CD4-positive, CD25-positive, alpha-beta regulatory T cell (primary cell): ENCODE measurements at regions not wholly inside any gene's neighbourhood (a gene's known extent, or its start where the extent isn't known, plus 50 kb on each side); places are given as distances from the start of the nearest gene placed in this dataset.
A peak's percentile ranks its signal among the peaks of the same experiment; 100 is the strongest.

Experiments used
- ATAC-seq, 2 donors: fragments of 150-1000 bp; cut with Tn5 transposase; one replicate each; pipeline ENCODE4 v1.10.0; 2021; ENCODE audit warnings: low read depth in 2 of 2, moderate number of reproducible peaks in 2 of 2, moderate library complexity in 1 of 2
- DNase-seq, 3 donors: peaks; one replicate each; pipeline versions ENCODE4 v3.0.0 to v3.0.0-alpha.2; 2012 to 2022; ENCODE audit warnings: mixed read lengths in 1 of 3
- H3K27ac ChIP-seq: one replicate; pipeline ENCODE4 v1.7.0; 2013; ENCODE audit warnings: mild to moderate bottlenecking, low read length; ENCODE audit not compliant: insufficient read depth, poor library complexity, severe bottlenecking
- H3K27me3 ChIP-seq: one replicate; pipeline ENCODE4 v1.7.0; 2013; ENCODE audit warnings: low read length; ENCODE audit not compliant: control insufficient read depth, insufficient read depth
- H3K36me3 ChIP-seq: one replicate; pipeline ENCODE4 v1.7.0; 2013; ENCODE audit warnings: mild to moderate bottlenecking, low read length, moderate library complexity; ENCODE audit not compliant: control insufficient read depth, insufficient read depth
- H3K4me1 ChIP-seq: 2 replicates; pipeline ENCODE4 v1.7.0; 2013; ENCODE audit warnings: mild to moderate bottlenecking, low read length; ENCODE audit not compliant: insufficient read depth, control insufficient read depth, poor library complexity, severe bottlenecking
- H3K4me3 ChIP-seq: one replicate; pipeline ENCODE4 v1.7.0; 2013; ENCODE audit warnings: low read depth, mild to moderate bottlenecking, low read length, moderate library complexity
- H3K9me3 ChIP-seq, 2 experiments: 1 replicate in 1 of 2; 2 replicates in 1 of 2; pipeline ENCODE4 v1.7.0; 2013; ENCODE audit warnings: low read length in 2 of 2, mild to moderate bottlenecking in 1 of 2, moderate library complexity in 1 of 2; ENCODE audit not compliant: control insufficient read depth in 2 of 2
- H3K27ac Mint-ChIP-seq, 3 donors: one replicate each; pipeline ENCODE4 v1.8.0; 2020 to 2022; ENCODE audit warnings: mild to moderate bottlenecking in 3 of 3, mixed read lengths in 3 of 3, moderate library complexity in 2 of 3
- H3K27me3 Mint-ChIP-seq: one replicate; pipeline ENCODE4 v1.8.0; 2022; ENCODE audit warnings: mild to moderate bottlenecking, mixed read lengths
- H3K36me3 Mint-ChIP-seq: one replicate; pipeline ENCODE4 v1.8.0; 2020; ENCODE audit warnings: mixed read lengths
- H3K4me1 Mint-ChIP-seq, 4 donors: one replicate each; pipeline ENCODE4 v1.8.0; 2020 to 2022; ENCODE audit warnings: mixed read lengths in 4 of 4, mild to moderate bottlenecking in 1 of 4
- H3K4me3 Mint-ChIP-seq, 4 donors: one replicate each; pipeline ENCODE4 v1.8.0; 2020 to 2022; ENCODE audit warnings: mild to moderate bottlenecking in 4 of 4, mixed read lengths in 4 of 4, moderate library complexity in 3 of 4
- H3K9me3 Mint-ChIP-seq, 7 donors: one replicate each; pipeline ENCODE4 v1.8.0; 2020 to 2022; ENCODE audit warnings: mixed read lengths in 7 of 7, mild to moderate bottlenecking in 3 of 7, moderate library complexity in 2 of 7

GRCh38 chr3:177429079-177429478 is 231.8 kb upstream of the TBL1XR1 start:
- Histone ChIP-seq H3K27ac (no peak overlapping the region), H3K4me3 (no peak overlapping the region), H3K27me3 (no peaks in the 10 kb centered on the region), H3K36me3 (no peaks in the 10 kb centered on the region), H3K4me1 (peaks cover 28% of the 10 kb centered on the region), H3K9me3 (no peaks in the 10 kb centered on the region)
- peak overlapping the region in 1 of 4 donors; percentile 7 for H3K4me3 Mint-ChIP-seq
- peaks cover 20 to 43% (median 33%) of the 10 kb centered on the region in 4 donors for H3K4me1 Mint-ChIP-seq
- H3K36me3 Mint-ChIP-seq: no peaks in the 10 kb centered on the region
- H3K9me3 Mint-ChIP-seq: no peaks in the 10 kb centered on the region
- H3K27me3 Mint-ChIP-seq: no peaks in the 10 kb centered on the region
- ATAC-seq (no peak), DNase-seq (no peak)
- H3K27ac Mint-ChIP-seq: no peak overlapping the region

GRCh38 chr3:177429771-177430170 is 232.5 kb upstream of the TBL1XR1 start:
- H3K36me3 Mint-ChIP-seq: no peaks in the 10 kb centered on the region
- no peak overlapping the region for H3K27ac Mint-ChIP-seq
- Histone ChIP-seq H3K27ac (no peak overlapping the region), H3K36me3 (no peaks in the 10 kb centered on the region), H3K9me3 (no peaks in the 10 kb centered on the region), H3K27me3 (no peaks in the 10 kb centered on the region), H3K4me3 (no peak overlapping the region), H3K4me1 (peaks cover 24% of the 10 kb centered on the region)
- no peak overlapping the region for H3K4me3 Mint-ChIP-seq
- H3K4me1 Mint-ChIP-seq: peaks cover 20 to 36% (median 26%) of the 10 kb centered on the region in 4 donors
- no peaks in the 10 kb centered on the region for H3K27me3 Mint-ChIP-seq
- no peak for DNase-seq
- H3K9me3 Mint-ChIP-seq: no peaks in the 10 kb centered on the region
- no peak for ATAC-seq

DNA sequence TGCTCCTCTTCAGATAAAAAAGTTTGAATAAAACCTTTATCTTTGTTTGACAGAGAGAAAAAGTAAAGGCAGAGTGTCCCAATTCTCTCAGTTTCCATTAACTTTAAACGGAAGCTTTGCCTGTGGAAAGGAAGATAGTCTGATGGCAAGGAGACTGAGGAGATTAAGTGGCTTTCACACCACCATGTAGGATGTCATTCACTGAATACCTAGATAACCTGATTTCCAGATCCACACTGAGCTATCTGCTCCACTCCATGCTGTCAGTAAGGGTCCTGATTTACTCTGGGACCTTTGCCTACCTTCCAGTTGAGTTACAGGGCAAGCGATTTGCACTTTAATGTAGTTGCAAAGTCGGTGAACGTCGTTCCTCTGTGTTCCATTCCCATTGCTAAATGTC is 233.4 kb upstream of the TBL1XR1 start:
- Histone ChIP-seq H3K27ac (no peak overlapping the region), H3K9me3 (no peaks in the 10 kb centered on the region), H3K36me3 (no peaks in the 10 kb centered on the region), H3K4me3 (no peak overlapping the region), H3K4me1 (peaks cover 24% of the 10 kb centered on the region), H3K27me3 (no peaks in the 10 kb centered on the region)
- Mint-ChIP-seq H3K27ac (no peak overlapping the region), H3K9me3 (no peaks in the 10 kb centered on the region), H3K4me1 (peaks cover 19 to 32% (median 24%) of the 10 kb centered on the region in 4 donors), H3K27me3 (no peaks in the 10 kb centered on the region), H3K4me3 (no peak overlapping the region), H3K36me3 (no peaks in the 10 kb centered on the region)
- DNase-seq: no peak
- no peak for ATAC-seq

GRCh38 chr3:177431525-177432176 is 234.4 kb upstream of the TBL1XR1 start:
- Mint-ChIP-seq H3K36me3 (no peaks in the 10 kb centered on the region), H3K27me3 (no peaks in the 10 kb centered on the region), H3K9me3 (no peaks in the 10 kb centered on the region), H3K4me3 (peak overlapping the region in 1 of 4 donors; percentile 7), H3K27ac (peak overlapping the region in 1 of 3 donors; percentile 20), H3K4me1 (peaks cover 13 to 23% (median 17%) of the 10 kb centered on the region in 4 donors)
- Histone ChIP-seq H3K4me3 (no peak overlapping the region), H3K27me3 (no peaks in the 10 kb centered on the region), H3K4me1 (peaks cover 18% of the 10 kb centered on the region), H3K9me3 (no peaks in the 10 kb centered on the region), H3K27ac (no peak overlapping the region), H3K36me3 (no peaks in the 10 kb centered on the region)
- ATAC-seq (no peak), DNase-seq (no peak)

DNA sequence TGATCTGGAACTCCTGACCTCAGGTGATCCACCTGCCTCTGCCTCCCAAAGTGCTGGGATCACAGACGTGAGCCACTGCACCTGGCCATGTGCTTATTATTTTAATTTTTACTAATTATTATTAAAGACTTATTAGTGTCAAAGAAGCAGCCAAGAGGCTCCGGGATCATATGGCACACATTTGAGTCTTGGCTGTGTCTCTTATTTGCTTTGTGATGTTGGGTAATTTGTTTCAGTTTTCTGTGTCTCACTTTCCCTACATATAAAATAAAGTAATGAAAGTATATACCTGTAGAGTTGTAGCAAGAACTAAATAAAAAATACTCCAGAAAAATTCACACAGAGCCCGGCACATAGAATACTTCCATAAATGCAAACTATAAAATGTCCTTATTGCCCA is 238.0 kb upstream of the TBL1XR1 start:
- Histone ChIP-seq H3K9me3 (no peaks in the 10 kb centered on the region), H3K4me1 (no peaks in the 10 kb centered on the region), H3K27ac (no peak overlapping the region), H3K27me3 (no peaks in the 10 kb centered on the region), H3K36me3 (no peaks in the 10 kb centered on the region), H3K4me3 (no peak overlapping the region)
- Mint-ChIP-seq H3K4me3 (no peak overlapping the region), H3K4me1 (no peaks in the 10 kb centered on the region), H3K27ac (no peak overlapping the region), H3K27me3 (no peaks in the 10 kb centered on the region), H3K9me3 (no peaks in the 10 kb centered on the region), H3K36me3 (no peaks in the 10 kb centered on the region)
- no peak for ATAC-seq
- DNase-seq: no peak

DNA sequence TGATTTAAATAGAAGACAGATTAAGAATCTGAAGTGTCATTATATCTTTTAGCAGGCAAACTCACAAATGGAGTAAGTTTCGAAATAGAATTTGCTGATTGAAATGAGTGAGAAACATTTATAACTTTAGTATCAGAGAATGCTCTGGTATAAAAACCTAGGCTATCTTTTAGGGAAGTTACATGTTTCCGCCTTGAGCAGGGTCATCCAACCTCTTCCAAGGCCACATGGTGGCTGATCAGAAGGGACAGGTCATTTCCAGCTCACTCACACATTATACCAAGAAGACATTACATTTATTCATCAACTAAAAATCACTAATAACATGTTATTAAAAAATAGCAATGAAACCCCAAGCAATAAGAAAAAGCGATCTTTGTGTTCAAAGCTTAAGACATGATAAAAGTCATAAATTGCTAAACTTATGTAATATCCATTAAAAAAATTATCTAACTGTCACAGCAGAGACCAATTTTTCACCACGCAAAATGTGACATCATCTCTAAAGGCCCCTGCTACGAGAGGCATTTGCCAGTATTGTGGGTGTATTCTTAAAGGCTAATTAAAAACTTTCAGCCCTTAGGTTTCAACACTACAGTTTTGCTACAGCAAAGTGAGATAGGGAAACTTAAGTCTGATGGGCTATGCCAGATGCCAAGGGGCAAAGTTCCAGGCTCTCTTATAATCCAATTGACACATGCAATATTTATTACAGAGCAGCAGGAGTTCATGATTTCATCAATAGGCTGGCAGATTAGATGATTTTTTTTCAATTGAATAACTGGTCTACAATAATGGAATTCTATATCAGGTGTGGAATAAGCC is 240.4 kb upstream of the TBL1XR1 start:
- DNase-seq (no peak), ATAC-seq (no peak)
- Histone ChIP-seq H3K4me1 (no peaks in the 10 kb centered on the region), H3K36me3 (no peaks in the 10 kb centered on the region), H3K27me3 (no peaks in the 10 kb centered on the region), H3K4me3 (no peak overlapping the region), H3K9me3 (no peaks in the 10 kb centered on the region), H3K27ac (no peak overlapping the region)
- Mint-ChIP-seq H3K4me3 (no peak overlapping the region), H3K9me3 (no peaks in the 10 kb centered on the region), H3K4me1 (peaks cover 0 to 5% (median 0%) of the 10 kb centered on the region in 4 donors), H3K36me3 (no peaks in the 10 kb centered on the region), H3K27ac (no peak overlapping the region), H3K27me3 (no peaks in the 10 kb centered on the region)

DNA sequence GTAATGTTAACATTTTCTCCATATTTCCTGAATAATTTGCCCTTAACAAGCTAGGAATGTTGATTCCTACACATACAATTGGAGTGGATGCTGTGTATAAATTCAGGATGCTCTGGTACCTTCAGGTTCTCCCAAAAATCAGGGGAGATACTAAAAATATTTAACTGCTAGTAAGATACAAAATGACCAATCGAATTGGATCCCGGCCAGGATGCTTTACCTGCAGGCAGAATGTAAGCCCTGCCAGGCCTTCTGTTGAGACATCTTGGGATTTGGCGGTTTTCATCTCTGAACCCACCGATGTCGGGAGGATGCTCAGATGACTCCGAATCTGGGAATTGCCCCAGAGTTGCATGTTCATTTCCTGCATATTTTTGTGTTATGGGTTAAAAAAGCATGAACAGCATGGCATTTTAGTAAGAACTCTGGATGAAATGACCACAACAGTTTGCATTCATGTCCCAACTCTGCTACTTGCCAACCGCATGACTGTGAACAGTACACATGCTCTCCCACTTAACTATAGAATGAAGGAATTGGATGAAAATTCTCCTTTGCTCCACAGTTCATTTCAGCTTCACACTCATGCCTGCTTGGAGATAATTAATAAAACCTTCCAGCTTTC is 241.4 kb upstream of the TBL1XR1 start:
- Histone ChIP-seq H3K36me3 (no peaks in the 10 kb centered on the region), H3K4me1 (no peaks in the 10 kb centered on the region), H3K9me3 (no peaks in the 10 kb centered on the region), H3K27ac (no peak overlapping the region), H3K4me3 (no peak overlapping the region), H3K27me3 (no peaks in the 10 kb centered on the region)
- ATAC-seq (no peak), DNase-seq (no peak)
- Mint-ChIP-seq H3K4me3 (no peak overlapping the region), H3K27me3 (no peaks in the 10 kb centered on the region), H3K36me3 (no peaks in the 10 kb centered on the region), H3K27ac (no peak overlapping the region), H3K9me3 (no peaks in the 10 kb centered on the region), H3K4me1 (peaks cover 0 to 5% (median 2%) of the 10 kb centered on the region in 4 donors)
